SK-N-SH (cell line): ENCODE measurements at regions not wholly inside any gene's neighbourhood (a gene's known extent, or its start where the extent isn't known, plus 50 kb on each side); places are given as distances from the start of the nearest gene placed in this dataset.

Experiments
- CTCF ChIA-PET: fragments of 300-600, 350-600 bp; formaldehyde crosslinking; extraction: SDS; loops from one replicate; lab custom pipeline; 2021; lab: Yijun Ruan, JAX
- POLR2A ChIA-PET: fragments of 350-600 bp; sonication (Branson Sonifier 250); formaldehyde crosslinking; extraction: SDS; loops from one replicate; lab custom pipeline; 2020; ENCODE audit warnings: antibody characterized with exemption, inconsistent platforms; lab: Yijun Ruan, JAX
- DNase-seq: peaks from one replicate; pipeline ENCODE4 v3.0.0; 2012
- H2AFZ ChIP-seq: fragments of 200-600 bp; sonication (generic); 2 replicates; pipeline ENCODE4 v1.8.1; 2016; ENCODE audit warnings: antibody characterized with exemption, mild to moderate bottlenecking, low read depth
- H3F3A ChIP-seq: fragments of 200-600 bp; sonication (generic); replicated peaks from 2 replicates; pipeline ENCODE3; 2016; ENCODE audit warnings: antibody characterized with exemption, mild to moderate bottlenecking; ENCODE audit not compliant: insufficient read depth
- H3K27ac ChIP-seq, 2 experiments: fragments of 200-500 bp in 1 of 2; fragments of 200-600 bp in 1 of 2; sonication (Bioruptor generic) in 1 of 2; sonication (generic), shearing (Covaris generic) in 1 of 2; 2 replicates each; pipeline versions ENCODE4 v1.5.1 to v1.6.1; 2014 to 2016; ENCODE audit warnings: low read depth in 2 of 2, inconsistent platforms in 1 of 2, low read length in 1 of 2, mild to moderate bottlenecking in 1 of 2, mixed read lengths in 1 of 2
- H3K27me3 ChIP-seq: fragments of 200-600 bp; sonication (generic), shearing (Covaris generic); 2 replicates; pipeline ENCODE4 v1.6.1; 2016; ENCODE audit warnings: mixed run types; ENCODE audit not compliant: insufficient read depth
- H3K36me3 ChIP-seq, 2 experiments: fragments of 200-500 bp in 1 of 2; fragments of 200-600 bp in 1 of 2; sonication (Bioruptor generic) in 1 of 2; sonication (generic) in 1 of 2; replicated peaks in 1 of 2; 2 replicates each; pipeline versions ENCODE3 to v1.5.1; 2014 to 2016; ENCODE audit warnings: low read length in 1 of 2, mild to moderate bottlenecking in 1 of 2; ENCODE audit not compliant: insufficient read depth in 2 of 2, control insufficient read depth in 1 of 2
- H3K4me1 ChIP-seq, 2 experiments: fragments of 200-500 bp in 1 of 2; fragments of 200-600 bp in 1 of 2; sonication (Bioruptor generic) in 1 of 2; sonication (generic), shearing (Covaris generic) in 1 of 2; 2 replicates each; pipeline versions ENCODE4 v1.5.1 to v1.6.1; 2014 to 2016; ENCODE audit warnings: low read depth in 1 of 2, low read length in 1 of 2, mixed run types in 1 of 2; ENCODE audit not compliant: insufficient read depth in 2 of 2, control insufficient read depth in 1 of 2
- H3K4me2 ChIP-seq: fragments of 200-600 bp; sonication (generic), shearing (Covaris generic); 2 replicates; pipeline ENCODE4 v1.6.1; 2017; ENCODE audit warnings: mixed run types
- H3K4me3 ChIP-seq, 2 experiments: fragments of 200-500 bp in 1 of 2; fragments of 200-600 bp in 1 of 2; sonication (Bioruptor generic) in 1 of 2; sonication (generic), shearing (Covaris generic) in 1 of 2; 2 replicates each; pipeline versions ENCODE4 v1.5.1 to v1.8.1; 2014 to 2016; ENCODE audit warnings: low read depth in 2 of 2, inconsistent platforms in 1 of 2, low read length in 1 of 2, mild to moderate bottlenecking in 1 of 2, mixed read lengths in 1 of 2, moderate library complexity in 1 of 2
- H3K79me2 ChIP-seq: fragments of 200-600 bp; sonication (generic); 2 replicates; pipeline ENCODE4 v1.8.1; 2017; ENCODE audit warnings: mild to moderate bottlenecking; ENCODE audit not compliant: insufficient read depth
- H3K9ac ChIP-seq: fragments of 200-600 bp; sonication (generic); 2 replicates; pipeline ENCODE4 v1.6.1; 2017; ENCODE audit warnings: mixed run types
- H3K9me2 ChIP-seq: fragments of 200-600 bp; sonication (generic); 2 replicates; pipeline ENCODE4 v1.6.1; 2017; ENCODE audit warnings: mixed run types
- H3K9me3 ChIP-seq: fragments of 200-600 bp; sonication (generic); 2 replicates; pipeline ENCODE4 v1.6.1; 2017; ENCODE audit warnings: mixed run types, mild to moderate bottlenecking, moderate library complexity
- H4K20me1 ChIP-seq: fragments of 200-600 bp; sonication (generic); 2 replicates; pipeline ENCODE4 v1.6.1; 2017; ENCODE audit warnings: mild to moderate bottlenecking, mixed run types; ENCODE audit not compliant: insufficient read depth
- EP300 ChIP-seq, 2 experiments: IDR thresholded peaks; 2 replicates each; pipeline versions ENCODE4 v1.4.0 to v1.6.1; 2012; ENCODE audit warnings: borderline replicate concordance in 1 of 2, low read depth in 1 of 2, low read length in 1 of 2
- EZH2phosphoT487 ChIP-seq: fragments of 200-600 bp; sonication (generic); IDR thresholded peaks from 2 replicates; pipeline ENCODE4 v1.6.1; 2017; ENCODE audit warnings: low read depth, mixed run types, mild to moderate bottlenecking, antibody characterized with exemption, moderate library complexity, borderline replicate concordance
- GABPA ChIP-seq: IDR thresholded peaks from 2 replicates; pipeline ENCODE4 v1.4.0; 2012; ENCODE audit warnings: low read depth, mild to moderate bottlenecking
- GATA2 ChIP-seq: sonication (generic); formaldehyde crosslinking; IDR thresholded peaks from 2 replicates; pipeline ENCODE4 v1.5.0; 2020; ENCODE audit warnings: mild to moderate bottlenecking, missing genetic modification reagents
- IRF3 ChIP-seq: fragments of 150-350 bp; IDR thresholded peaks from 2 replicates; pipeline ENCODE4 v1.6.1; 2016; ENCODE audit warnings: mild to moderate bottlenecking, low read depth, low read length
- MAX ChIP-seq: IDR thresholded peaks from 2 replicates; pipeline ENCODE4 v1.4.0; 2012; ENCODE audit warnings: low read depth
- MXI1 ChIP-seq: IDR thresholded peaks from 2 replicates; pipeline ENCODE4 v1.6.1; 2012; ENCODE audit warnings: mild to moderate bottlenecking, low read depth, low read length, improper control_type of control experiment
- NFIC ChIP-seq: IDR thresholded peaks from 2 replicates; pipeline ENCODE4 v1.4.0; 2012; ENCODE audit warnings: borderline replicate concordance
- NRF1 ChIP-seq: IDR thresholded peaks from 2 replicates; pipeline ENCODE4 v1.6.1; 2012; ENCODE audit warnings: low read depth, mild to moderate bottlenecking, low read length
- POLR2AphosphoS5 ChIP-seq: IDR thresholded peaks from 2 replicates; pipeline ENCODE4 v1.6.1; 2012; ENCODE audit warnings: low read depth, low read length
- RCOR1 ChIP-seq: fragments of 150-350 bp; IDR thresholded peaks from 2 replicates; pipeline ENCODE4 v1.6.1; 2017; ENCODE audit warnings: antibody characterized with exemption, low read length
- REST ChIP-seq: IDR thresholded peaks from 2 replicates; pipeline ENCODE4 v1.6.1; 2012; ENCODE audit warnings: mild to moderate bottlenecking, low read depth, low read length, moderate library complexity
- RFX5 ChIP-seq: IDR thresholded peaks from 2 replicates; pipeline ENCODE4 v1.6.1; 2012; ENCODE audit warnings: mild to moderate bottlenecking, improper control_type of control experiment, low read length
- SIN3A ChIP-seq: IDR thresholded peaks from 2 replicates; pipeline ENCODE4 v1.6.1; 2012; ENCODE audit warnings: low read depth, mild to moderate bottlenecking, low read length, moderate library complexity, borderline replicate concordance
- TCF12 ChIP-seq: IDR thresholded peaks from 2 replicates; pipeline ENCODE4 v1.4.0; 2012
- TEAD4 ChIP-seq: IDR thresholded peaks from 2 replicates; pipeline ENCODE4 v1.4.0; 2012; ENCODE audit warnings: mild to moderate bottlenecking, borderline replicate concordance; ENCODE audit not compliant: insufficient read depth
- USF1 ChIP-seq: IDR thresholded peaks from 2 replicates; pipeline ENCODE4 v1.4.0; 2012; ENCODE audit warnings: low read depth, borderline replicate concordance
- YY1 ChIP-seq: IDR thresholded peaks from 2 replicates; pipeline ENCODE4 v1.4.0; 2012; ENCODE audit warnings: low read depth, mild to moderate bottlenecking
- ZBTB33 ChIP-seq: IDR thresholded peaks from 2 replicates; pipeline ENCODE4 v1.4.0; 2012; ENCODE audit warnings: low read depth, borderline replicate concordance
- WGBS: methylation state at CpG from one replicate; pipeline ENCODE4 v1.1.6; 2017; ENCODE audit warnings: low lambda C conversion rate; 5-methylcytosine and 5-hydroxymethylcytosine counted together

- TF ChIP-seq ZBTB33 (no peak), GABPA (no peak), MAX (no peak), NRF1 (no peak), EP300 (IDR thresholded peaks at IDR 0.05; ENCODE audit: borderline replicate concordance in 1 of 2, low read depth in 1 of 2, low read length in 1 of 2) (no peak), POLR2AphosphoS5 (no peak), EZH2phosphoT487 (no peak), RCOR1 (no peak)
- TF ChIP-seq, all 33 proteins: peak for 0
- Histone ChIP-seq H4K20me1 (no peaks in the 10 kb centered on the region), H3K27ac (no peak overlapping the region), H3K79me2 (no peaks in the 10 kb centered on the region), H3K4me1 (peaks cover 0 to 3% of the 10 kb centered on the region in 2 experiments; a peak in 1 of 4 replicates), H3K27me3 (no peaks in the 10 kb centered on the region), H2AFZ (no peak overlapping the region), H3K9me2 (no peaks in the 10 kb centered on the region), H3K4me2 (no peak overlapping the region), H3K9ac (no peak overlapping the region), H3K36me3 (peaks cover 0 to 3% of the 10 kb centered on the region in 2 experiments), H3F3A (no peaks in the 10 kb centered on the region), H3K9me3 (peaks cover 7% of the 10 kb centered on the region), H3K4me3 (no peak overlapping the region)
- ChIA-PET POLR2A (no interaction called here), CTCF (interaction anchor here (0.7 kb wide), 1 partner anchor 33 kb away, joined by 3 read pairs; no protein-coding TSS in a partner anchor)
- DNase-seq = no peak
- 85% methylated on average over 4 of the region's 4 CpGs for WGBS
These were observed 546.4 kb upstream of the FZD8 start for GRCh38 chr10:36188461-36188860.

- no peaks in the 10 kb centered on the region for H4K20me1 ChIP-seq
- H3K36me3 ChIP-seq = peaks cover 0 to 3% of the 10 kb centered on the region in 2 experiments
- H3K4me3 ChIP-seq = no peak overlapping the region
- peaks cover 7% of the 10 kb centered on the region for H3K9me3 ChIP-seq
- no peaks in the 10 kb centered on the region for H3K9me2 ChIP-seq
- POLR2A ChIA-PET = no interaction called here
- WGBS = 78% methylated on average over 8 of the region's 8 CpGs
- DNase-seq = no peak
- no peaks in the 10 kb centered on the region for H3F3A ChIP-seq
- H3K9ac ChIP-seq = no peak overlapping the region
- no peak overlapping the region for H3K27ac ChIP-seq
- CTCF ChIA-PET = interaction anchor here (0.7 kb wide), 1 partner anchor 34 kb away, joined by 3 read pairs; no protein-coding TSS in a partner anchor
- H3K4me1 ChIP-seq = peaks cover 0 to 7% of the 10 kb centered on the region in 2 experiments; a peak in 1 of 4 replicates
- no peak overlapping the region for H3K4me2 ChIP-seq
- H2AFZ ChIP-seq = no peak overlapping the region
- no peaks in the 10 kb centered on the region for H3K79me2 ChIP-seq
- H3K27me3 ChIP-seq = no peaks in the 10 kb centered on the region
- TF ChIP-seq SIN3A (no peak), RFX5 (no peak), GATA2 (CRISPR knock-in tag) (no peak), NFIC (no peak), TCF12 (no peak), GABPA (no peak), TEAD4 (no peak), YY1 (no peak), REST (no peak), USF1 (no peak), IRF3 (no peak), MXI1 (no peak), NRF1 (no peak), EP300 (IDR thresholded peaks at IDR 0.05; ENCODE audit: borderline replicate concordance in 1 of 2, low read depth in 1 of 2, low read length in 1 of 2) (no peak)
These were observed 546.0 kb upstream of the FZD8 start for GRCh38 chr10:36188080-36188453.
